Sigmoid colon (tissue), 3 donors: ENCODE measurements at regions not wholly inside any gene's neighbourhood (a gene's known extent, or its start where the extent isn't known, plus 50 kb on each side); places are given as distances from the start of the nearest gene placed in this dataset.

Experiments
- CTCF ChIP-seq, 4 experiments: fragments of 450-650 bp in 3 of 4; fragments of 200-600 bp in 1 of 4; IDR thresholded peaks; one replicate each; pipeline ENCODE4 v1.5.1; 2016 to 2019; ENCODE audit warnings: antibody characterized with exemption in 4 of 4, mild to moderate bottlenecking in 3 of 4, moderate library complexity in 2 of 4
- POLR2A ChIP-seq, 2 donors: fragments of 450-650 bp; IDR thresholded peaks; one replicate each; pipeline ENCODE4 v1.6.1; 2016; ENCODE audit warnings: antibody characterized with exemption in 2 of 2, mild to moderate bottlenecking in 2 of 2, moderate library complexity in 2 of 2

GRCh38 chr1:77627978-77628570 lies 54.4 kb downstream of the ZZZ3 start:
- TF ChIP-seq POLR2A (IDR thresholded peaks at IDR 0.05) (no peak), CTCF (IDR thresholded peaks at IDR 0.05) (no peak)
